HepG2 (cell line): ENCODE measurements at regions not wholly inside any gene's neighbourhood (a gene's known extent, or its start where the extent isn't known, plus 50 kb on each side); places are given as distances from the start of the nearest gene placed in this dataset.

Experiments
- ATAC-seq: fragments of 200-7000 bp; cut with Tn5 transposase; 3 replicates; pipeline ENCODE4 v1.9.1; 2020; ENCODE audit warnings: mild to moderate bottlenecking, moderate library complexity
- BruUV-seq: library from RNA; stranded (reverse); fragments of 400-500 nt; replicated peaks from 2 replicates; lab custom pipeline; 2021; lab: Mats Ljungman, UMichigan
- CTCF ChIA-PET: fragments of 300-600 bp; formaldehyde crosslinking; extraction: SDS; loops from one replicate; lab custom pipeline; 2021; ENCODE audit warnings: low total read pairs, inconsistent platforms, low intra/inter-chr PET ratio; lab: Yijun Ruan, JAX
- POLR2A ChIA-PET: fragments of 350-600 bp; sonication (Branson Sonifier 250); formaldehyde crosslinking; loops from one replicate; lab custom pipeline; 2020; ENCODE audit warnings: antibody characterized with exemption, inconsistent platforms; lab: Yijun Ruan, JAX
- DNase-seq: peaks from one replicate; pipeline ENCODE4 v3.0.0-alpha.2; 2015; ENCODE audit warnings: low spot score
- FAIRE-seq: peaks from 3 replicates; lab custom pipeline; 2011; peaks lifted over from hg19 to GRCh38; lab: Jason Lieb, UNC
- H2AFZ ChIP-seq: one replicate; pipeline ENCODE4 v1.6.1; 2011; ENCODE audit warnings: low read length, inconsistent platforms
- H3K27ac ChIP-seq: fragments of 300-600 bp; 3 replicates; pipeline ENCODE4 v1.8.0; 2011; ENCODE audit warnings: mixed run types, mild to moderate bottlenecking, mixed read lengths, low read length, inconsistent platforms; ENCODE audit not compliant: insufficient read depth; ENCODE audit errors: extremely low read length
- H3K27me3 ChIP-seq, 2 experiments: fragments of 200-600 bp in 1 of 2; 2 replicates in 1 of 2; 3 replicates in 1 of 2; pipeline versions ENCODE4 v1.6.0 to v1.8.0; 2011; ENCODE audit warnings: low read length in 2 of 2, mild to moderate bottlenecking in 2 of 2, moderate library complexity in 2 of 2, inconsistent platforms in 1 of 2; ENCODE audit not compliant: insufficient read depth in 2 of 2, control insufficient read depth in 1 of 2
- H3K36me3 ChIP-seq, 2 experiments: fragments of 200-600 bp in 1 of 2; replicated peaks in 1 of 2; 2 replicates in 1 of 2; 3 replicates in 1 of 2; pipeline versions ENCODE4 v1.5.1 to v1.8.0; 2011; ENCODE audit warnings: low read length in 2 of 2, inconsistent platforms in 1 of 2; ENCODE audit not compliant: insufficient read depth in 2 of 2, control insufficient read depth in 1 of 2
- H3K4me1 ChIP-seq: 2 replicates; pipeline ENCODE4 v1.5.1; 2012; ENCODE audit warnings: low read length, inconsistent platforms; ENCODE audit not compliant: insufficient read depth
- H3K4me2 ChIP-seq: 2 replicates; pipeline ENCODE4 v1.6.0; 2011; ENCODE audit warnings: low read depth, low read length, inconsistent platforms
- H3K4me3 ChIP-seq, 3 experiments: fragments of 200-600 bp in 1 of 3; sonication (generic), shearing (Covaris generic) in 1 of 3; replicated peaks in 1 of 3; 2 replicates each; pipeline ENCODE4 v1.5.1; 2011 to 2016; ENCODE audit warnings: low read length in 3 of 3, inconsistent platforms in 2 of 3, low read depth in 2 of 3, mild to moderate bottlenecking in 2 of 3, control low read depth in 1 of 3, mixed read lengths in 1 of 3; ENCODE audit not compliant: insufficient read depth in 1 of 3
- H3K79me2 ChIP-seq: one replicate; pipeline ENCODE4 v1.6.1; 2011; ENCODE audit warnings: low read length, inconsistent platforms; ENCODE audit not compliant: insufficient read depth
- H3K9ac ChIP-seq: 2 replicates; pipeline ENCODE4 v1.6.0; 2011; ENCODE audit warnings: mild to moderate bottlenecking, low read depth, low read length, inconsistent platforms; ENCODE audit not compliant: insufficient read depth
- H3K9me3 ChIP-seq: 2 replicates; pipeline ENCODE4 v1.5.1; 2012; ENCODE audit warnings: mild to moderate bottlenecking, low read length
- H4K20me1 ChIP-seq: 2 replicates; pipeline ENCODE4 v1.6.0; 2011; ENCODE audit warnings: inconsistent platforms, mild to moderate bottlenecking, low read length, moderate library complexity; ENCODE audit not compliant: insufficient read depth
- CBFB ChIP-seq: sonication (generic); formaldehyde crosslinking; IDR thresholded peaks from 2 replicates; pipeline ENCODE4 v1.4.0; 2020; ENCODE audit warnings: missing genetic modification reagents
- ELK4 ChIP-seq: sonication (generic); formaldehyde crosslinking; IDR thresholded peaks from 2 replicates; pipeline ENCODE4 v1.9.0; 2021; ENCODE audit warnings: missing genetic modification reagents, borderline replicate concordance
- HNRNPH1 ChIP-seq: fragments of 200-400 bp; formaldehyde crosslinking; optimal IDR thresholded peaks from 2 replicates; pipeline ENCODE3; 2017; ENCODE audit warnings: mild to moderate bottlenecking, low read depth, low read length
- MIER3 ChIP-seq: IDR thresholded peaks from 2 replicates; pipeline ENCODE4 v1.6.1; 2016; ENCODE audit warnings: missing compliant biosample characterization, borderline replicate concordance
- NFIB ChIP-seq: sonication (generic); formaldehyde crosslinking; IDR thresholded peaks from 2 replicates; pipeline ENCODE4 v1.9.0; 2021; ENCODE audit warnings: missing genetic modification reagents, mild to moderate bottlenecking, borderline replicate concordance
- SAFB2 ChIP-seq: sonication (generic); formaldehyde crosslinking; IDR thresholded peaks from 2 replicates; pipeline ENCODE4 v1.5.1; 2020; ENCODE audit warnings: missing genetic modification reagents, low read depth, mild to moderate bottlenecking, borderline replicate concordance
- SMAD1 ChIP-seq: sonication (generic); formaldehyde crosslinking; IDR thresholded peaks from 2 replicates; pipeline ENCODE4 v1.4.0; 2020; ENCODE audit warnings: missing genetic modification reagents, low read depth, mild to moderate bottlenecking, borderline replicate concordance
- SNAPC4 ChIP-seq: sonication (generic); formaldehyde crosslinking; IDR thresholded peaks from 2 replicates; pipeline ENCODE4 v1.4.0; 2020; ENCODE audit warnings: mild to moderate bottlenecking, missing genetic modification reagents
- SSRP1 ChIP-seq: IDR thresholded peaks from 2 replicates; pipeline ENCODE4 v1.6.1; 2016; ENCODE audit warnings: control low read depth
- ZMYM3 ChIP-seq: sonication (generic); formaldehyde crosslinking; IDR thresholded peaks from 2 replicates; pipeline ENCODE4 v1.5.1; 2020; ENCODE audit warnings: mild to moderate bottlenecking, missing genetic modification reagents
- ZNF589 ChIP-seq: sonication (generic); formaldehyde crosslinking; conservative IDR thresholded peaks from 2 replicates; pipeline ENCODE4 v1.8.0; 2022; ENCODE audit warnings: mild to moderate bottlenecking, moderate library complexity, missing genetic modification reagents
- ZNF660 ChIP-seq: sonication (generic); formaldehyde crosslinking; IDR thresholded peaks from 2 replicates; pipeline ENCODE4 v1.5.1; 2020; ENCODE audit warnings: mild to moderate bottlenecking, low read depth, missing genetic modification reagents, borderline replicate concordance
- ZNF724P ChIP-seq: sonication (generic); formaldehyde crosslinking; IDR thresholded peaks from 2 replicates; pipeline ENCODE4 v1.8.0; 2022; ENCODE audit warnings: missing genetic modification reagents, borderline replicate concordance
- ZNF781 ChIP-seq: sonication (generic); formaldehyde crosslinking; IDR thresholded peaks from 2 replicates; pipeline ENCODE4 v1.5.1; 2020; ENCODE audit warnings: borderline replicate concordance, mild to moderate bottlenecking, missing genetic modification reagents; ENCODE audit errors: not compliant biosample characterization
- ZNF816 ChIP-seq: sonication (generic); formaldehyde crosslinking; IDR thresholded peaks from 2 replicates; pipeline ENCODE4 v1.8.0; 2022; ENCODE audit warnings: missing genetic modification reagents, mild to moderate bottlenecking, borderline replicate concordance
- ZSCAN30 ChIP-seq: sonication (generic); formaldehyde crosslinking; IDR thresholded peaks from 2 replicates; pipeline ENCODE4 v1.5.0; 2020; ENCODE audit warnings: mild to moderate bottlenecking, missing genetic modification reagents
- WGBS: methylation state at CpG from one replicate; pipeline ENCODE4 v1.1.6; 2017; ENCODE audit warnings: low lambda C conversion rate; 5-methylcytosine and 5-hydroxymethylcytosine counted together
- in situ Hi-C: cut with HindIII; loops from 2 replicates; pipeline ENCODE4 v1.10.0; 2017; ENCODE audit warnings: low pct_unique_long_range_greater_than_20kb; ENCODE audit not compliant: extremely low pct_ligation_motif_present
- intact Hi-C: fragments of 100-400 bp; cut with micrococcal nuclease; formaldehyde crosslinking; loops from one replicate; pipeline ENCODE4 v1.10.0; 2022; ENCODE audit not compliant: unreplicated experiment
- TF ChIP-seq, protein P1 (sequence below): sonication (generic); formaldehyde crosslinking; IDR thresholded peaks from 2 replicates; pipeline ENCODE4 v1.4.0; 2020; ENCODE audit warnings: mild to moderate bottlenecking, low read depth, missing genetic modification reagents
- TF ChIP-seq, protein P2 (sequence below): sonication (generic); formaldehyde crosslinking; IDR thresholded peaks from 2 replicates; pipeline ENCODE4 v1.4.0; 2020; ENCODE audit warnings: mild to moderate bottlenecking, missing genetic modification reagents

GRCh38 chr3:164419220-164419619 is 659.1 kb downstream of the SI start:
- no peak overlapping the region for H3K4me2 ChIP-seq
- H3K9ac ChIP-seq, result no peak overlapping the region
- no peak overlapping the region for H2AFZ ChIP-seq
- CTCF ChIA-PET, result no interaction called here
- H3K79me2 ChIP-seq, result no peaks in the 10 kb centered on the region
- DNase-seq, result no peak
- no peaks in the 10 kb centered on the region for H3K27me3 ChIP-seq
- no peak overlapping the region for H3K27ac ChIP-seq
- ATAC-seq, result no peak
- no peaks in the 10 kb centered on the region for H3K36me3 ChIP-seq
- POLR2A ChIA-PET, result no interaction called here
- no peaks in the 10 kb centered on the region for H4K20me1 ChIP-seq
- no TSS peak for BruUV-seq
- H3K9me3 ChIP-seq, result no peaks in the 10 kb centered on the region
- no peaks in the 10 kb centered on the region for H3K4me1 ChIP-seq
- 0% methylated on average over 1 of the region's 1 CpG for WGBS
- in situ Hi-C loops, result no loop called here
- FAIRE-seq, result no peak
- H3K4me3 ChIP-seq, result no peak overlapping the region
- intact Hi-C loops, result no loop called here
- TF ChIP-seq ZMYM3 (no peak), ZNF589 (CRISPR knock-in tag) (no peak), SMAD1 (CRISPR knock-in tag) (no peak), ZNF660 (no peak), ZNF816 (no peak), CBFB (CRISPR knock-in tag) (no peak), SNAPC4 (CRISPR knock-in tag) (no peak), ZSCAN30 (no peak), ZNF724P (CRISPR knock-in tag) (no peak), MIER3 (CRISPR knock-in tag) (no peak), SSRP1 (CRISPR knock-in tag) (no peak), ZNF781 (CRISPR knock-in tag) (no peak), SAFB2 (no peak), ELK4 (CRISPR knock-in tag) (no peak), NFIB (CRISPR knock-in tag) (no peak), HNRNPH1 (no peak)
- TF ChIP-seq, protein P1, sequence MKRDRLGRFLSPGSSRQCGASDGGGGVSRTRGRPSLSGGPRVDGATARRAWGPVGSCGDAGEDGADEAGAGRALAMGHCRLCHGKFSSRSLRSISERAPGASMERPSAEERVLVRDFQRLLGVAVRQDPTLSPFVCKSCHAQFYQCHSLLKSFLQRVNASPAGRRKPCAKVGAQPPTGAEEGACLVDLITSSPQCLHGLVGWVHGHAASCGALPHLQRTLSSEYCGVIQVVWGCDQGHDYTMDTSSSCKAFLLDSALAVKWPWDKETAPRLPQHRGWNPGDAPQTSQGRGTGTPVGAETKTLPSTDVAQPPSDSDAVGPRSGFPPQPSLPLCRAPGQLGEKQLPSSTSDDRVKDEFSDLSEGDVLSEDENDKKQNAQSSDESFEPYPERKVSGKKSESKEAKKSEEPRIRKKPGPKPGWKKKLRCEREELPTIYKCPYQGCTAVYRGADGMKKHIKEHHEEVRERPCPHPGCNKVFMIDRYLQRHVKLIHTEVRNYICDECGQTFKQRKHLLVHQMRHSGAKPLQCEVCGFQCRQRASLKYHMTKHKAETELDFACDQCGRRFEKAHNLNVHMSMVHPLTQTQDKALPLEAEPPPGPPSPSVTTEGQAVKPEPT, result no peak
- TF ChIP-seq, protein P2, sequence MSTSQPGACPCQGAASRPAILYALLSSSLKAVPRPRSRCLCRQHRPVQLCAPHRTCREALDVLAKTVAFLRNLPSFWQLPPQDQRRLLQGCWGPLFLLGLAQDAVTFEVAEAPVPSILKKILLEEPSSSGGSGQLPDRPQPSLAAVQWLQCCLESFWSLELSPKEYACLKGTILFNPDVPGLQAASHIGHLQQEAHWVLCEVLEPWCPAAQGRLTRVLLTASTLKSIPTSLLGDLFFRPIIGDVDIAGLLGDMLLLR (CRISPR knock-in tag), result no peak
